ENCODE measurements at regions not wholly inside any gene's neighbourhood (a gene's known extent, or its start where the extent isn't known, plus 50 kb on each side); places are given as distances from the start of the nearest gene placed in this dataset.
"Not testable (repeated sequence)": the region's sequence is repeated elsewhere in the genome, so short reads cannot be mapped to it uniquely, and the experiment has no call there.

DNA sequence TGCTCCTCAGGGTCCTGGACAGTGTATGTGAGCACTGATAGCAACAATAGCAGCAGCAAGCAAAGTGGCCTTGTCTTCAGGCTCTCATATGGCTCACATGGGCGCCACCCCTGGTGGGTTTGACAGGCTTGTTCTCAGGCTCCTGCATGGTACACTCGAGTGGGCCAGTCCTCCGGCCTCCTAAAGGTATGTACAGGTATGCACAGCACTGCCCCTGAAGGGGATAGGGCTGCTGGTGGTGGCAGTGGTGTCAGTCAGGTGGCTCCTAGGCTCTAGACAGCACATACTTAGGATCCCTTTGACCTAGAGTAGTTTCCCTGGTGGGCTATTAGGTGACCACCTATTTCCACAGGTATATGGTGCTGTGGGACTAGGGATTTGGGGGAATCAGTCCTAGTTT is 79.8 kb downstream of the LGALS9B start:
- H3K27me3 ChIP-seq; DNase-seq; H3K4me3 ChIP-seq; in situ Hi-C loops (cut with MboI; ENCODE audit: low sequenced_read_pairs in 4 of 4); ATAC-seq; H3K4me1 ChIP-seq; H3K36me3 ChIP-seq; intact Hi-C loops (cut with DNase I; ENCODE audit: low total_unique reads); H3K9me3 ChIP-seq; H3K27ac ChIP-seq: not testable (repeated sequence)

DNA sequence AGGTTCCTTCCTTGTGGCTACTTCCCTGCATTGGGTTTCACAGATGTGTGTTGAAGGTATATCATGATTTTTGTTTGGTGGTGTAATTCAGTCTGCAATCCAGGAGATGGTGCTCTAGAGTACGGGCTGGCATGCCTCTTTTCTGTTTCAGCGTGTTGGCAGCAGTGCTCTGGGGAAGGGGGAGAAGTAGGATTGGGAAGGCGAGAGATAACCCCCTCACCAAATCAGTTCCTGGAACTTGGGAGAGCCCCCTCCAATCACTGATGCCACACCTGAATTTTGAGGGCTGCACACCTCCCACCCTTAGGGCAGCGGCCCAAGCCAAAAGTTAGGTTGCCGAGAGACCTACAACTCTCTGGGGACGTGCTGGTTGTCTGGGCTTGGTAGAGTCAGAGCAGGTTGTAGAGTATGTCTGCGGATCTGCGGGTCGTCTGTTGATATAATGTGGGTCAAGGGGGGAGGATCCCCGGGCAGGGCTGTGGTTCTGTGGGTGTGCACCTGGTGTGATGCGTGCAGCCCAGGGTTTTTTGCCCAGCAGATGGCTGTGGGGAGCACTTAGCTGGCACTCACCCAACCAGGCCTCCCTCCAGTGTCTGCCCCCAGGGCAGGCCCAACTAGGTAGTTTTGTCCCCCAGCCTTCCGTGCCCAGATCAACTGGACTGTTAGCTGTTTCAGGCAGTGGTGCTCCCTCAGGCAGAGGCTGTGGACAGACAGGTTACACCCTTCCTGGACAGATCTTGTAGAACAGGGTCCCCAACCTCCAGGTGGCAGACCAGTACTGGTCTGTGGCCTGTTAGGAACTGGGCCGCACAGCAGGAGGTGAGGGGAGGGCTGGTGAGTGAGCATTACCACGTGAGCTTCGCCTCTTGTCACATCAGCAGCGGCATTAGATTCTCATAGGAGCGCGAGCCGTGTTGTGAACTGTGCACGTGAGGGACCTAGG is 85.7 kb downstream of the LGALS9B start:
- intact Hi-C loops (cut with DNase I; ENCODE audit: low total_unique reads); ATAC-seq; H3K27me3 ChIP-seq; H3K36me3 ChIP-seq; H3K9me3 ChIP-seq; DNase-seq; H3K4me3 ChIP-seq; H3K4me1 ChIP-seq; H3K27ac ChIP-seq; in situ Hi-C loops (cut with MboI; ENCODE audit: low sequenced_read_pairs in 4 of 4): not testable (repeated sequence)
- TF ChIP-seq, protein P1, sequence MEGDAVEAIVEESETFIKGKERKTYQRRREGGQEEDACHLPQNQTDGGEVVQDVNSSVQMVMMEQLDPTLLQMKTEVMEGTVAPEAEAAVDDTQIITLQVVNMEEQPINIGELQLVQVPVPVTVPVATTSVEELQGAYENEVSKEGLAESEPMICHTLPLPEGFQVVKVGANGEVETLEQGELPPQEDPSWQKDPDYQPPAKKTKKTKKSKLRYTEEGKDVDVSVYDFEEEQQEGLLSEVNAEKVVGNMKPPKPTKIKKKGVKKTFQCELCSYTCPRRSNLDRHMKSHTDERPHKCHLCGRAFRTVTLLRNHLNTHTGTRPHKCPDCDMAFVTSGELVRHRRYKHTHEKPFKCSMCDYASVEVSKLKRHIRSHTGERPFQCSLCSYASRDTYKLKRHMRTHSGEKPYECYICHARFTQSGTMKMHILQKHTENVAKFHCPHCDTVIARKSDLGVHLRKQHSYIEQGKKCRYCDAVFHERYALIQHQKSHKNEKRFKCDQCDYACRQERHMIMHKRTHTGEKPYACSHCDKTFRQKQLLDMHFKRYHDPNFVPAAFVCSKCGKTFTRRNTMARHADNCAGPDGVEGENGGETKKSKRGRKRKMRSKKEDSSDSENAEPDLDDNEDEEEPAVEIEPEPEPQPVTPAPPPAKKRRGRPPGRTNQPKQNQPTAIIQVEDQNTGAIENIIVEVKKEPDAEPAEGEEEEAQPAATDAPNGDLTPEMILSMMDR (IDR thresholded peaks at IDR 0.05 in 4 of 5, conservative IDR thresholded peaks at IDR 0.05 in 1 of 5), result peak in 1 of 5 experiments; percentile 24

DNA sequence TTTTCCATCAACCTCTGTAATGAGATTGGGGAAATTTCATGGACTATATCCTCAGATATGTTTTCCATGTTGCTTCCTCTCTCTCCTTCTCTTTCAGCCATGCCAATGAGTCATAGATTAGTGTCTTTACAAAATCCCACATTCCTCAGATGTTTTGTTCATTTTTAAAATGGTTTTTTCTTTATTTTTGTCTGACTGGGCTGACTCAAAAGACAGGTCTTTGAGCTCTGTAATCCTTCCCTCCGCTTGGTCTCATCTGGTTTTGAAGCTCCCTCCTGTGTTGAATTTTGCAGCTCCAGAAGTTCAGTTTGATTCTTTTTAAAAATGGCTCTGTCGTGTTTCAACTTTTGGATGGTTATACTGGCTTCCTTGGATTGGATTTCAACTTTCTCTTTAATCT is 86.7 kb downstream of the LGALS9B start:
- H3K9me3 ChIP-seq; intact Hi-C loops (cut with DNase I; ENCODE audit: low total_unique reads); in situ Hi-C loops (cut with MboI; ENCODE audit: low sequenced_read_pairs in 4 of 4); H3K4me3 ChIP-seq; H3K27ac ChIP-seq; H3K36me3 ChIP-seq; H3K27me3 ChIP-seq; H3K4me1 ChIP-seq; DNase-seq; ATAC-seq: not testable (repeated sequence)

DNA sequence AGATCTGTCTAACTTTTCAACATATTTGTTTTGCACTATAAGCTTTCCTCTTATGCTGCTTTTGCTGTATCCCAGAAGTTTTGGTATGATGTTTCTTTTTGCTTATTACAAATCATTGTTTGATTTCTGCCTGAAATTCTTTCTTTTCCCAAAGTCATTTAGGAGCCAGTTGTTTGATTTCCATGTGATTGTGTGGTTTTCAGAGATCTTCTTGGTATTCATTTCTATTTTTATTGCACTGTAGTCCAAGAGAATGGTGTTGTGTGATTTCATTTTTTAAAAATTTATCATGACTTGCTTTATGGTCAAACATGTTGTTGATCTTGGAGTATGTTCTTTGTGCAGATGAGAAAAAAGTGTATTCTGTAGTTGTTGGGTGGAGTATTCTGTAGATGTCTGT is 88.1 kb downstream of the LGALS9B start:
- H3K27ac ChIP-seq; intact Hi-C loops (cut with DNase I; ENCODE audit: low total_unique reads); in situ Hi-C loops (cut with MboI; ENCODE audit: low sequenced_read_pairs in 4 of 4); H3K36me3 ChIP-seq; ATAC-seq; H3K4me1 ChIP-seq; H3K9me3 ChIP-seq; H3K27me3 ChIP-seq; H3K4me3 ChIP-seq; DNase-seq: not testable (repeated sequence)

DNA sequence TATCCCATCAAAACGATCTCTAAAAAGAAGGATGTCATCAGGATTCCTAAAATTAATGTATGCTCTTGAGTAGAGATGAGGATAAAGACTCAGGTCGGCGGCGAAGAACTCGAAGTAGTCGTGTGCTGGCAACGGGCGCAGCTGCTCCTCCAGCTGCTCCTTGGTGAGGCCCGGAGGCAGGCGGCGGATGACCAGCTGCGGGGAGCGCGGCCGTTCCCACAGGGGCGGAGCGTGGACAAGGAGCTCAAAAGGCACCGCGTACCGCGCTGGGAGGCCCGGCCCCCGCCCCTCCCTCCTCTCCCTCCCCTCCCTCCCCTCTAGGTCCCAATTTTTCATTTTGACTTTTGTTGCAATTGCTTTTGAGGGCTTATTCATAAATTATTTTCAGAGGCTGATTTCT is 90.7 kb downstream of the LGALS9B start:
- H3K4me1 ChIP-seq; ATAC-seq; H3K9me3 ChIP-seq; intact Hi-C loops (cut with DNase I; ENCODE audit: low total_unique reads); H3K4me3 ChIP-seq; H3K36me3 ChIP-seq; DNase-seq; H3K27me3 ChIP-seq; H3K27ac ChIP-seq; in situ Hi-C loops (cut with MboI; ENCODE audit: low sequenced_read_pairs in 4 of 4): not testable (repeated sequence)

DNA sequence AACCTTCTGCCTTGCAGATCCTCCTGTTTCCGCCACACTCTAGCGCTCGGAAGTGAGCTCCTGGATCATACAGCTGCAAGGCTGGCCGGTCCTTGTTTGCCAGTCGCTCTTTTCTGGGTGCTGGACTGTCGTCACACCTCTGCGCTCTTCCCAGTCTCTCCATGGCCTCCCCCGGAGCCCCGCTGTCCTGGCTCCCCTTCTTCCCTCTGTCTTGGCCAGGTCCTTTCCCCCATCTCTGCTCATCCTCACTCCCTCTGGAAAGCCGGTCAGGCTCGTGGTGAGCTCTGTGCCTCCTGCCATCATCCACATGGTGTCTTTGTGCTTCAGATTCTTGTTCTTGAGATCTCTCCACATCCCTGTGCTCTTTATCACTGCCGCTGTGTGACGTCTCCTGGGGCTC is 91.6 kb downstream of the LGALS9B start:
- H3K9me3 ChIP-seq; in situ Hi-C loops (cut with MboI; ENCODE audit: low sequenced_read_pairs in 4 of 4); intact Hi-C loops (cut with DNase I; ENCODE audit: low total_unique reads); H3K27me3 ChIP-seq; H3K4me1 ChIP-seq; H3K4me3 ChIP-seq; H3K36me3 ChIP-seq; H3K27ac ChIP-seq; ATAC-seq; DNase-seq: not testable (repeated sequence)

Data from gastrocnemius medialis (tissue), 4 donors.